GM12892 (cell line): ENCODE measurements at regions not wholly inside any gene's neighbourhood (a gene's known extent, or its start where the extent isn't known, plus 50 kb on each side); places are given as distances from the start of the nearest gene placed in this dataset.

Experiments
- POLR2A ChIP-seq: IDR thresholded peaks from 2 replicates; pipeline ENCODE4 v1.6.1; 2011; ENCODE audit warnings: low read depth, low read length, control low read depth
- POLR2AphosphoS5 ChIP-seq: IDR thresholded peaks from 2 replicates; pipeline ENCODE4 v1.6.1; 2011; ENCODE audit warnings: low read depth, low read length, control low read depth

- no peak for TF ChIP-seq POLR2A
- no peak for TF ChIP-seq POLR2AphosphoS5
Measured at GRCh38 chr5:110323357-110323756, 403.1 kb downstream of the TMEM232 start.
